Upper lobe of left lung (tissue), 6 donors: ENCODE measurements at regions not wholly inside any gene's neighbourhood (a gene's known extent, or its start where the extent isn't known, plus 50 kb on each side); places are given as distances from the start of the nearest gene placed in this dataset.

Source experiments
- ATAC-seq, 2 donors: fragments of 200-7000 bp; cut with Tn5 transposase; one replicate each; pipeline ENCODE4 v1.9.1; 2022; ENCODE audit warnings: mild to moderate bottlenecking in 2 of 2, moderate library complexity in 2 of 2; ENCODE audit not compliant: low FRiP score in 2 of 2
- DNase-seq, 2 donors: peaks; one replicate each; pipeline ENCODE4 v3.0.0-alpha.2; 2019 to 2020
- H3K27ac ChIP-seq, 4 donors: fragments of 200-600 bp; sonication (generic); one replicate each; pipeline ENCODE4 v1.5.1; 2016 to 2019
- H3K27me3 ChIP-seq, 4 donors: fragments of 200-600 bp; sonication (generic); one replicate each; pipeline ENCODE4 v1.5.1; 2017 to 2019
- H3K36me3 ChIP-seq, 4 donors: fragments of 200-600 bp; sonication (generic); one replicate each; pipeline ENCODE4 v1.5.1; 2016 to 2019
- H3K4me1 ChIP-seq, 4 donors: fragments of 200-600 bp; sonication (generic); one replicate each; pipeline ENCODE4 v1.5.1; 2018 to 2019
- H3K4me3 ChIP-seq, 4 donors: fragments of 200-600 bp; sonication (generic); one replicate each; pipeline ENCODE4 v1.5.1; 2017 to 2019; ENCODE audit warnings: mild to moderate bottlenecking in 2 of 4, moderate library complexity in 1 of 4
- H3K9me3 ChIP-seq, 4 donors: fragments of 200-600 bp; sonication (generic); one replicate each; pipeline ENCODE4 v1.5.1; 2018 to 2019
- EP300 ChIP-seq, 4 donors: sonication (generic); formaldehyde crosslinking; IDR thresholded peaks; one replicate each; pipeline ENCODE4 v1.5.1; 2017; ENCODE audit warnings: antibody characterized with exemption in 4 of 4, control low read depth in 2 of 4
- POLR2A ChIP-seq, 4 donors: fragments of 450-650 bp; IDR thresholded peaks; one replicate each; pipeline ENCODE4 v1.5.1; 2016 to 2017; ENCODE audit warnings: antibody characterized with exemption in 4 of 4, mild to moderate bottlenecking in 2 of 4
- POLR2AphosphoS5 ChIP-seq, 2 donors: sonication (generic); formaldehyde crosslinking; IDR thresholded peaks; one replicate each; pipeline ENCODE4 v1.5.1; 2017; ENCODE audit warnings: antibody characterized with exemption in 2 of 2
- WGBS, 2 donors: methylation state at CpG; one replicate each; pipeline ENCODE4 v1.1.5; 2017 to 2018; 5-methylcytosine and 5-hydroxymethylcytosine counted together
- TF ChIP-seq, protein P1 (sequence below), 6 experiments: fragments of 450-650 bp in 4 of 6; fragments of 200-600 bp in 2 of 6; sonication (generic) in 2 of 6; IDR thresholded peaks; one replicate each; pipeline ENCODE4 v1.5.1; 2016 to 2019; ENCODE audit warnings: antibody characterized with exemption in 6 of 6
- donor health status: DM: no; HTN: no; CAD: no; lungs with moderate emphysema.
- donor health status: DM: no; HTN: yes; CAD: no; lungs with severe emphysema.

DNA sequence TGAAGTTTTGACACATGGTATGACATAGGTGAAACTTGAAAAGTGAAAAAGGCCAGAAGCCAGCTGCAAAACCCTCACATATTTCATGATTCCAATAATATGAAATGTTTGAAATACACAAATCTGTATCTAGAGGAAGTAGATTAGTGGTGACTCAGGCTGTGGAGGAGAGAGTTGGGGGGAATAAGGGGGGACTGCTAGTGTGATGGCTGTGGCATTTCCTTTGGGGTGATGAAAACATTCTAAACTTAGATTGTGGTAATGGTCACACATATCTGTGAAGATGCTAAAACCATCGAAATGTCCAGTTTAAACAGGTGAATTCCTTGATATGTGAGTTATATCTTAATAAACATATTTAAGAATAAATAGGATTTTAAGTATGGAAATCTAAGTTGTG, 343.5 kb upstream of the SFRP2 start:
- Histone ChIP-seq H3K27ac (no peak overlapping the region), H3K36me3 (no peaks in the 10 kb centered on the region), H3K4me1 (no peaks in the 10 kb centered on the region), H3K9me3 (no peaks in the 10 kb centered on the region), H3K27me3 (no peaks in the 10 kb centered on the region), H3K4me3 (no peak overlapping the region)
- no peak for TF ChIP-seq EP300 (IDR thresholded peaks at IDR 0.05)
- no peak for TF ChIP-seq POLR2AphosphoS5 (IDR thresholded peaks at IDR 0.05)
- TF ChIP-seq, protein P1, sequence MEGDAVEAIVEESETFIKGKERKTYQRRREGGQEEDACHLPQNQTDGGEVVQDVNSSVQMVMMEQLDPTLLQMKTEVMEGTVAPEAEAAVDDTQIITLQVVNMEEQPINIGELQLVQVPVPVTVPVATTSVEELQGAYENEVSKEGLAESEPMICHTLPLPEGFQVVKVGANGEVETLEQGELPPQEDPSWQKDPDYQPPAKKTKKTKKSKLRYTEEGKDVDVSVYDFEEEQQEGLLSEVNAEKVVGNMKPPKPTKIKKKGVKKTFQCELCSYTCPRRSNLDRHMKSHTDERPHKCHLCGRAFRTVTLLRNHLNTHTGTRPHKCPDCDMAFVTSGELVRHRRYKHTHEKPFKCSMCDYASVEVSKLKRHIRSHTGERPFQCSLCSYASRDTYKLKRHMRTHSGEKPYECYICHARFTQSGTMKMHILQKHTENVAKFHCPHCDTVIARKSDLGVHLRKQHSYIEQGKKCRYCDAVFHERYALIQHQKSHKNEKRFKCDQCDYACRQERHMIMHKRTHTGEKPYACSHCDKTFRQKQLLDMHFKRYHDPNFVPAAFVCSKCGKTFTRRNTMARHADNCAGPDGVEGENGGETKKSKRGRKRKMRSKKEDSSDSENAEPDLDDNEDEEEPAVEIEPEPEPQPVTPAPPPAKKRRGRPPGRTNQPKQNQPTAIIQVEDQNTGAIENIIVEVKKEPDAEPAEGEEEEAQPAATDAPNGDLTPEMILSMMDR (IDR thresholded peaks at IDR 0.05): no peak
- TF ChIP-seq POLR2A (IDR thresholded peaks at IDR 0.05): no peak
- DNase-seq: no peak
- no peak for ATAC-seq
- WGBS, 2 donors: 76 to 78% methylated on average over 1 of the region's 1 CpG

DNA sequence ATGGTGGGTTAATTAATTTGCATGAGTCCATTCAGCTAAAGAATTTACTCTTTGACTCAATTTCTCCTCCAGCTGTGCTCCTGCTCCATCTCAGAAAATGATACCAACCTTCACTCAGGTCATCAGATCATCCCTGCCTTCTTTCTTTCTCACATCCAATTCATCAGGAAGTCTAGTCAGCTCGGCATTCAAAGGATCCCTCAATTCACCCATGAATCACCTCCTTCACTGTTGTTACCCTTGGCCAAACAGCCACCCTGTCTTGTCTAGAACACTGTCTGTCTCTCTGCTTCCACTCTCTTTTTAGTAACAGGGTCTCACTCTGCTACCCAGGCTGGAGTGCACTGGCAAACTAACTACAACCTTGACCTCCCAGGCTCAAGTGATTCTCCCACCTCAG, 337.4 kb upstream of the SFRP2 start:
- TF ChIP-seq, protein P1 (IDR thresholded peaks at IDR 0.05): no peak
- no peak for TF ChIP-seq EP300 (IDR thresholded peaks at IDR 0.05)
- TF ChIP-seq POLR2A (IDR thresholded peaks at IDR 0.05): no peak
- TF ChIP-seq POLR2AphosphoS5 (IDR thresholded peaks at IDR 0.05): no peak
- ATAC-seq (no peak), DNase-seq (no peak)
- Histone ChIP-seq H3K9me3 (no peaks in the 10 kb centered on the region), H3K36me3 (no peaks in the 10 kb centered on the region), H3K4me1 (no peaks in the 10 kb centered on the region), H3K27me3 (no peaks in the 10 kb centered on the region), H3K4me3 (no peak overlapping the region), H3K27ac (no peak overlapping the region)
- 58 to 78% methylated on average over 1 of the region's 1 CpG for WGBS, 2 donors

DNA sequence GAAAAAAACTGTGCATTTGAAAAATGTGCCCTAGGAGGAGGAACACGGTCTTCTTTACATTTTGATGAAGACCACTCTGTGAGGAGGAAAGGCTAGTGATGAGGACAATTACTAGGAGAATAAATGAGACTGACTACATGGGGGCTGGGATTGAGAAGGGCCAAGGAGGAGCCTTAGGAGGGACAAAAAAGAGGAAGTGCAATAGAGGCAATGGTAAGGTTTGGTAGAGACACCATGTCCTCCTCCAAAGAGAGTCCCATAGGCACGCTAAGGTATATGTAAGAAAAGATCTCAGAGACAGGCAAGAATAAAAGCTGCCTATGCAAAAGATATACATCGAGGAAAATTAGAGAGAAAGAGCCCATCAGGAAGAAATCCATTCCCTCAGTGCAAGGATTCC, 336.5 kb upstream of the SFRP2 start:
- H3K36me3 ChIP-seq: no peaks in the 10 kb centered on the region
- H3K9me3 ChIP-seq: no peaks in the 10 kb centered on the region
- ATAC-seq (no peak), DNase-seq (no peak)
- H3K4me1 ChIP-seq: no peaks in the 10 kb centered on the region
- no peak overlapping the region for H3K27ac ChIP-seq
- WGBS, 2 donors: 86 to 90% methylated on average over 3 of the region's 3 CpGs
- no peaks in the 10 kb centered on the region for H3K27me3 ChIP-seq
- no peak overlapping the region for H3K4me3 ChIP-seq
- TF ChIP-seq POLR2AphosphoS5 (IDR thresholded peaks at IDR 0.05): no peak
- no peak for TF ChIP-seq EP300 (IDR thresholded peaks at IDR 0.05)
- TF ChIP-seq POLR2A (IDR thresholded peaks at IDR 0.05): no peak
- TF ChIP-seq, protein P1 (IDR thresholded peaks at IDR 0.05): no peak

DNA sequence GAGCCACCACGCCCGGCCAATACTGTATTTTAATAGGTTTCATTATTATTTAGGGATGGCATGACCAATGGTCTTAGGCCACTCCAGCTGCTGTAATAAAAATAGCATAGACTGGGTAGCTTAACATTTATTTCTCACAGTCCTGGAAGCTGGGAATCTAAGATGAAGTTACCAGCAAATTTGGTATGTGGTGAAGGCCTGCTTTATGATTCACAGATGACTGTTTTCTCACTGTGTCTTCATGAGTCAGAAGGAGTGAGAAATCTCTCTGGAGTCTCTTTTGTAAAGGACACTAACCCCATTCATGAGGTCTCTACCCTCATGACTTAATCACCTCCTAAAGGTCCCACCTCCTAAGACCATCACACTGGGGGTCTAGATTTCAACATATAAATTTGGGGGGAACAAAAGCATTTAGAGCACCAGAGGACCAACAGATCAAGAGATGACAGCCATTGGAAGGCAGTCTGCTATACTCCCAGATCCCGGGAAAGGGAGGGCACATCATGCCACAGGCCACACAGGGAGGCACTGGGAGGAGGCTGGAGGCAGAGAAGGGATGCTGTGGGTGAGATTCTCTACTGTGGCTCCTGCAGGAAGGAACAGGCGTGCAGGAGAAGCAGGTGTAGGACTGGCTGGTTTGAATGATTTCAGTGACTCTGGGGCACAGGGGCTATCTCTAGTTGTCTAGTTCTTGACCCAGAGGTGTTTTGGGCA, 335.8 kb upstream of the SFRP2 start:
- peak in 1 of 2 donors; percentile 68 for ATAC-seq
- no peak for DNase-seq
- 58 to 60% methylated on average over 4 of the region's 4 CpGs for WGBS, 2 donors

More for the DNA sequence above, 335.8 kb upstream of the SFRP2 start:
- H3K4me3 ChIP-seq: no peak overlapping the region
- TF ChIP-seq, protein P1 (IDR thresholded peaks at IDR 0.05): no peak
- TF ChIP-seq EP300 (IDR thresholded peaks at IDR 0.05): no peak
- TF ChIP-seq POLR2AphosphoS5 (IDR thresholded peaks at IDR 0.05): no peak
- TF ChIP-seq POLR2A (IDR thresholded peaks at IDR 0.05): no peak
- H3K36me3 ChIP-seq: no peaks in the 10 kb centered on the region
- H3K4me1 ChIP-seq: no peaks in the 10 kb centered on the region
- no peak overlapping the region for H3K27ac ChIP-seq
- H3K27me3 ChIP-seq: no peaks in the 10 kb centered on the region
- no peaks in the 10 kb centered on the region for H3K9me3 ChIP-seq
